ENCODE measurements at regions not wholly inside any gene's neighbourhood (a gene's known extent, or its start where the extent isn't known, plus 50 kb on each side); places are given as distances from the start of the nearest gene placed in this dataset.

DNA sequence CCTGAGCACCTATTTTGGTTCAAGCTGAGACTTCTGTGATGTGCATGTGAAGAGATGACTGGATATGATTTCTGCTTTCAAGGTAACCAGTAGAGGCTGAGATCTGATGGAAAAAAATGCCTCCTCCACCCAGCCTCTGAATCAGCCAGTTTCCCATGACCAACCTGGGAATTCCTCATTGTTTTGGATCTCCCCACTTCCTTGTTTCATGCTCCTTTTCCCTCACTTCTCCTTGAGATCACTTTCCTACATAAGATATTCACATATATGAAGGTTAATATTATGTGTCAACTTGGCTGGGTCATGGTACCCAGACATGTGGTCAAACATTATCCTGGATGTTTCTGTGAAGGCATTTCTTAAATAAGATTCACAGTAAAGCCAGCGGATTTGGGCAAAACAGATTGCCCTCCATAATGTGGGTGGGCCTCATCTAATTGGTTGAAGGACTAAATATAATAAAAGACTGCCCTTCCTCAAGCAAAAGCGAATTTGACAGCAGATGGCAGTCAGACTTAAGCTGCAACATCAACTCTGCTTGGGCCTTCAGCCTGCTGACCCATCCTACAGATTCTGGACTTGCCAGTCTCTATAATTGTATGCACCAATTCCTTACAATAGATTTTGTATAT, 379.4 kb downstream of the TNS1 start:
- no peak for DNase-seq (ENCODE audit: low spot score)

GRCh38 chr2:217622205-217623060, 380.4 kb downstream of the TNS1 start:
- peak; percentile 64 for DNase-seq (ENCODE audit: low spot score)

GRCh38 chr2:217621391-217621801, 381.4 kb downstream of the TNS1 start:
- DNase-seq (ENCODE audit: low spot score) = no peak

DNA sequence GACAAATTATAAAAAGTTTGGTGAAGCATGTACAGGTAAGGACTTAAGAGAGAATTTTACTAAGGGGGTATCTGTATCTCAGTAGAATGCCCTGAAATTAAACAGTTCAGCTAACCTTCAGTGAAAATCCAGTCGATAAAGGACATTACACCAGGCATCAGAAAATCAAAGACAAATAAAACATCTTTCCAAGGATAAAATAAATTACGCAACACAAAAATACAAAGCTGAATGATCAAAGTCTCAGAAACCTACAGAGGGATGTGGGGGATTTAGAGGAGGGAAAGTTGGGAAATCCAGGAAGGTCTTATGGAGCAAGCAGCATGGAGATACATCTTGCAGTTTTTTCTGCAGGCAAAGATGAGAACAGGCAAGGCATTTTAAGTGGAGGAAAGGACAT, 384.1 kb downstream of the TNS1 start:
- DNase-seq (ENCODE audit: low spot score) = no peak

GRCh38 chr2:217617616-217618022, 385.2 kb downstream of the TNS1 start:
- no peak for DNase-seq (ENCODE audit: low spot score)

GRCh38 chr2:217616936-217617335, 385.9 kb downstream of the TNS1 start:
- DNase-seq (ENCODE audit: low spot score) = no peak

- DNase-seq (ENCODE audit: low spot score) = no peak
These were observed 387.6 kb downstream of the TNS1 start for GRCh38 chr2:217615171-217615570.

- no peak for DNase-seq (ENCODE audit: low spot score)
These were observed 388.3 kb downstream of the TNS1 start for GRCh38 chr2:217614498-217614897.

- no peak for DNase-seq (ENCODE audit: low spot score)
These were observed 388.7 kb downstream of the TNS1 start for GRCh38 chr2:217614096-217614495.

DNA sequence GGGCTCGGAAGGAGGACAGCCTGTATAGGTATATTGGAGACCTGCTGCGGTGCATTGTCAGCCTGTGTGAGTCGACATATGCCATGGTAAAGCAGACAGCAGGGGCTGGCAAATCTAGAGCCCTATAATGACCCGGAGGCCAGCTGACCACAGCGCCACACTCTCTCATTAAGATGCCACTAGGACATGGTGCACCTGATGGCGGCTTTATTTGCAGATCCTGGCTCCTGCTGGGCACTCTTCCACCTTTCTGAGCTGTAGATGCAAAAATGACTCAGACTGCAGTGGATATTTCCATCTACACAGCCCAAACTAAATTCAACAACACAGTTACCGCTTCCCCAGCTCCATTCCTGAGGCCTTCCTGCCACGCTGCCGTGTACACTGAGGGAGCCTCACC, 389.9 kb downstream of the TNS1 start:
- no peak for DNase-seq (ENCODE audit: low spot score)

- DNase-seq (ENCODE audit: low spot score) = no peak
These were observed 390.6 kb downstream of the TNS1 start for GRCh38 chr2:217612211-217612610.

DNA sequence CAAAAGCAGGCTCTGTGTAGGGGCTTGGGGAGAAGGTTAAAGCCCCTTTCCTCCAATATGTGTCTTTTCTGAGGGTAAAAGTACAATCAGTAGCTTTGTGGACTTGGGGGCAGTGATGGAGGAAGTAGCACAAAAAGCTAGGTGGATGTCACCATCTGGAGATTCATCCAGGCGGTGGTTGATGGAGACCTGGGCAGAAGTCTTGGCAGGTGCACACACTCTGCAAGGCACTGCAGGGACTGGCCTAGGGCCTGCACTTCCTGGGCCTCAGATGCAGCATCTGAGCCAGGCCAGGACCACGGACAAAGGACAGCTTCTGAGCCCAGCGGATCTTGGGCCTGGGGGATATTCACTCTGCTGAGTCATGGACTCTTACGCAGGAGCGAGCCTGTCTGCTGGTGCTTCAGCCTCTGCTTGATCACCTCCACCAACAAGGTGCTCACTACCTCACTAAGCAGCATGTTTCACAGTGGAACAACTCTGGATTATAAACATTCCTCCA, 391.1 kb downstream of the TNS1 start:
- no peak for DNase-seq (ENCODE audit: low spot score)

DNA sequence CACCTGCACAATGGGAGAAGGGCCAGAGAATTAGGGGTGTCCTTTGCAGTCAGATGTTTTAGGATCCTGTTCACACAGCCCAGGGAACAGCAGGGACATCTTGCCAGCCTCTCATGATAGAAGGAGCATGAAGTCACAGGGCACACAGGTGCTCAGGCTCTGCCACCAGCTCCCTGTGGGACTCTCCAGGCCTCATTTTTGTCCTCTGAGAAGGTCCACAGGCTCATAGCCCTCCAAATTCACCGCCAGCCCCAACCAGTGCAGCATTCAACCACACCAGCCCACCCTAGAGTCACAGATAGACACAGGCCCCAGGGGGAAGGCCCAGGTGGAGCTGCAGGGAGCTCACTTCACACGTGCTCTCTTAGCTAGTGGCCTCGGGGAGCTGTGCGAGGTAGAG, 391.7 kb downstream of the TNS1 start:
- no peak for DNase-seq (ENCODE audit: low spot score)

- DNase-seq (ENCODE audit: low spot score) = no peak
These were observed 392.4 kb downstream of the TNS1 start for GRCh38 chr2:217610401-217610814.

DNA sequence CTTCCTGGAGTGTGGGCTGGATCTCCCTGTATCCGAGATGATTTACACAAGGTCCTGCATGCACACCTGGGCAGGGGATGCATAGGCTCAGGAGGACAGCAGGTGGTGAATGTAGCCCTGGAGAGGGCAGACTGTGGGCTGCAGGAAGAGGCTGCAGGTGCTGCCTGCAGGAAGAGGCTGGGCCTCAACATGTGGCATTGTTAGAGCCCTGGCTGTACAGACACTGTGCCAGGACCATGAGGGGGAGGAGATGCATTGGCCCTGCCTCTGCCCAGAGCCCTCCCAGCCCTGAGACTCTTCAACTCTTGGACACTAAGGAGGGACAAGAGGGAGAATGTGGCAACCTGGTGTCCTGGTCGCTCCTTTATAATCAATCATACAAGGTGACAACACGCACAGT, 392.8 kb downstream of the TNS1 start:
- no peak for DNase-seq (ENCODE audit: low spot score)

DNA sequence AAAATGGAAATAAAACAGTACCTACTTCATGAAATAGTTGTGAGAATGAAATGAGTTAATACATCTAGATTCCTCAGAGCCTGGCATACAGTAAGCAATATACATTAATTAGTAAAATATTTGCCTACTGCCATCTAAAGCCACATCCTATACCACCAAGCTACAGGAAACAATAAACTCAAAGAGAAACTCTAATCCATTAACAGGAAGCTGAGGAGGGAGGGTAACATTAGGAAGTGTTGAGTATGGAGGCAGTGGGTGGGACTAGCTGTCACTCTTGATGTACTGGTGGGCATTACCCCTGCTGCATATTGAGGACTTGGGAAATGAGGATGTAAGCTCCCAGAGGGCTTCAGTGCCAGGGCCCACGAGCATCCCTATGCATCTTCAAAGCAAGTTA, 396.5 kb downstream of the TNS1 start:
- DNase-seq (ENCODE audit: low spot score) = no peak

GRCh38 chr2:217604527-217605194, 398.1 kb downstream of the TNS1 start:
- no peak for DNase-seq (ENCODE audit: low spot score)

- no peak for DNase-seq (ENCODE audit: low spot score)
These were observed 401.2 kb downstream of the TNS1 start for GRCh38 chr2:217601601-217602000.

DNA sequence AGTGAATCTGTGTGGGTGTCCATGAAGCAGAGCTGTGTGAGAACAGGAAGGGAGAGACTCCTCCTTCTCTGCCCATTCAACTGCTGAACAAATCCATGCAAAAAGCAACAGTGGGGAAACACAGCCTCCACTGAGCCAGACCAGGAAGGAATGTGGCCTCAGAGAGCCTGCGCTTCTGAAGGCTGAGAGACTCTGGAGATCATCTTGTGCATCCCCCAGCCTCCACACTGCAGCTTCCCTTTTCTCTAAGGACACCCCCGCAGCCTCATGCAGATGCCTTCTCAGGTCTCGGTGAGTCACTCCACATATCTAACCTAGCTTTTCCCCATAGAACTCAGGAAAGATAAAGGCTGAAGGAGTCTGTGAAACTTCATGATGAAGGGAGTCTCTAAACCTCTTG, 402.9 kb downstream of the TNS1 start:
- peak; percentile 61 for DNase-seq (ENCODE audit: low spot score)

DNA sequence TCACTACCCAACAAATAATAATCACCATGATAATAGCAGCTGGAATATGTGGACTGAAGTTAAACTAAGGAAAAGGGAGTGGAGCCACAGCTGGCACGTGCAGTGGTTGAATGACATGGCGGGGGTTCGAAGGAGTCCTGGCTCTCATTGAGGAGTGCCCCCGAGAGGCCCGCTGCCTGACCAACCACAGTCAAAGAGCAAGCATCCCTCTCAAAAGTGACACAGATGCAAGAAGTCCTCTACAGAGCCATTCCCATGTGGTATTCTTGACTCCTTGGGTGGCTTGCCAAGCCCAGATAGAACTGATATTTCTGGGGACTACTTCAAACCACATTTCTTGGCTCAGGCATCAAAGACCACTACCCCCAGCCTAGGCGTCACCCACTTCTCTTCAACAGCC, 405.1 kb downstream of the TNS1 start:
- no peak for DNase-seq (ENCODE audit: low spot score)

GRCh38 chr2:217597145-217597544, 405.6 kb downstream of the TNS1 start:
- DNase-seq (ENCODE audit: low spot score) = no peak

DNA sequence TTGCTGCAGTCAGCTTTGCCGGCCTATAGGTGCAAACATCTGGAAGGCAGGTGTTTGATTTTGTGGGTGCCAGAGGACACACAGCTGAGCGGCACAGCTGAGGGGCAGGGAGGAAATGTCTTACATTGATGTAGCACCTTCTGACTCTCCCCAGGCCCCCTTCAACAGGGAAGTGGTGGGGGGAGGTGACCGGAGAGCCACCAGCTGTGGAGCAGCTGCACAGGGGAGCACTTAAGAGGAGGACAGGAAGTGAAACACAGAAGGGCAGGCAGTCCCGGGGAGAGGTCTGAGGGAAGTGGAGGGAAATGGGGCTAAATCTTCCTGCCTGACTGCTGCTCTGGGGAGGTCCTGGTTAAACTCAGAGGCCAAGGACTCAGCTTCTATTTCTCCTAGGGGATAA, 409.1 kb downstream of the TNS1 start:
- DNase-seq (ENCODE audit: low spot score) = no peak

GRCh38 chr2:217588266-217588665, 414.5 kb downstream of the TNS1 start:
- DNase-seq (ENCODE audit: low spot score) = no peak

Data from putamen (tissue), 1 donor.